BE2C (cell line): ENCODE measurements at regions not wholly inside any gene's neighbourhood (a gene's known extent, or its start where the extent isn't known, plus 50 kb on each side); places are given as distances from the start of the nearest gene placed in this dataset.

ENCODE experiments used
- DNase-seq: peaks from one replicate; pipeline ENCODE4 v3.0.0-alpha.2; 2020
- H3K27me3 ChIP-seq: fragments of 250-450 bp; sonication (Bioruptor Pico); 2 replicates; pipeline ENCODE4 v1.5.1; 2020; ENCODE audit warnings: mild to moderate bottlenecking
- H3K36me3 ChIP-seq: fragments of 250-450 bp; sonication (Bioruptor Pico); 2 replicates; pipeline ENCODE4 v1.5.1; 2020; ENCODE audit warnings: mild to moderate bottlenecking
- H3K4me1 ChIP-seq: fragments of 250-450 bp; sonication (Bioruptor Pico); 2 replicates; pipeline ENCODE4 v1.5.1; 2020
- H3K4me3 ChIP-seq: 2 replicates; pipeline ENCODE4 v1.5.1; 2011; ENCODE audit warnings: low read depth, low read length
- H3K9me3 ChIP-seq: fragments of 250-450 bp; sonication (Bioruptor Pico); 2 replicates; pipeline ENCODE4 v1.5.1; 2020
- TF ChIP-seq, protein P1 (sequence below): IDR thresholded peaks from 2 replicates; pipeline ENCODE4 v1.5.1; 2012; ENCODE audit warnings: mild to moderate bottlenecking, low read depth, low read length

DNA sequence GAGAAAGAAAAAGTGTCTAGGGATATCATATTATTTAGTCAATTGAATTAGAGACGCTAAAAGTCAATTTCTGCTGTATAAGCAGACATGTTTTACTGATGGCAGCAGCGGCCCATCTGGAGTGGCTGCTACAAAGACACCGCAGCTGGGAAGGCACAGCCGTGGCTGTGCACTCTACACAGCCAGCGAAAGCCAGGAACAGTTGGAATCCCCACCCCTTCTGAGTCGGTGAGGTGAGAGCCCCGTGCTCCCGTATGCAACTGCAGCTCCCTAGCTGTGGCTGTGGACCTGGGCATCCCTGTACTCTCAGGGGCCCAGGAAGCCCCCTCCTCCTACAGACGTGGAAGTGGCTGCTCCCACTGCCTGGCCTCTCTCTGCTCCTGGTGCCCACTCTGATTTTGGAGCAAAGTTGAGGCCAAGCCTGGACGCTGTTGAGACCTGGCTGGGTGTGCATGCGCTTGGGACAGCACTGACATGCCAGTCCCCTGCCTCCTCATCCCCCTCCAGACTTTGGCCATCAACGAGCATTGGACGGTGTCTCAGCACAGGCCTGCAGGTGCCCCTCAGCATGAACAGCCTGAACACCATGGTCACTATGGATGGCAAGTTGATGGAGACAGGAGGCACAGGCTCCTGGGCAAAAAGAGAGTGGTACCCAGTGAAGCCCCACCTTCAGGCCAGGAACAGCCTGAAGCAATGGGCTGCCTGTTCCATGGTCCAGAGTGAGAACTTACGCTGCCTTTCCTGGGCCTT, 944.0 kb upstream of the MIR17HG start:
- no peaks in the 10 kb centered on the region for H3K9me3 ChIP-seq
- peak; percentile 64 for DNase-seq
- H3K27me3 ChIP-seq: no peaks in the 10 kb centered on the region
- no peaks in the 10 kb centered on the region for H3K36me3 ChIP-seq
- H3K4me3 ChIP-seq: no peak overlapping the region
- TF ChIP-seq, protein P1, sequence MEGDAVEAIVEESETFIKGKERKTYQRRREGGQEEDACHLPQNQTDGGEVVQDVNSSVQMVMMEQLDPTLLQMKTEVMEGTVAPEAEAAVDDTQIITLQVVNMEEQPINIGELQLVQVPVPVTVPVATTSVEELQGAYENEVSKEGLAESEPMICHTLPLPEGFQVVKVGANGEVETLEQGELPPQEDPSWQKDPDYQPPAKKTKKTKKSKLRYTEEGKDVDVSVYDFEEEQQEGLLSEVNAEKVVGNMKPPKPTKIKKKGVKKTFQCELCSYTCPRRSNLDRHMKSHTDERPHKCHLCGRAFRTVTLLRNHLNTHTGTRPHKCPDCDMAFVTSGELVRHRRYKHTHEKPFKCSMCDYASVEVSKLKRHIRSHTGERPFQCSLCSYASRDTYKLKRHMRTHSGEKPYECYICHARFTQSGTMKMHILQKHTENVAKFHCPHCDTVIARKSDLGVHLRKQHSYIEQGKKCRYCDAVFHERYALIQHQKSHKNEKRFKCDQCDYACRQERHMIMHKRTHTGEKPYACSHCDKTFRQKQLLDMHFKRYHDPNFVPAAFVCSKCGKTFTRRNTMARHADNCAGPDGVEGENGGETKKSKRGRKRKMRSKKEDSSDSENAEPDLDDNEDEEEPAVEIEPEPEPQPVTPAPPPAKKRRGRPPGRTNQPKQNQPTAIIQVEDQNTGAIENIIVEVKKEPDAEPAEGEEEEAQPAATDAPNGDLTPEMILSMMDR: no peak
- H3K4me1 ChIP-seq: peaks cover 17% of the 10 kb centered on the region

DNA sequence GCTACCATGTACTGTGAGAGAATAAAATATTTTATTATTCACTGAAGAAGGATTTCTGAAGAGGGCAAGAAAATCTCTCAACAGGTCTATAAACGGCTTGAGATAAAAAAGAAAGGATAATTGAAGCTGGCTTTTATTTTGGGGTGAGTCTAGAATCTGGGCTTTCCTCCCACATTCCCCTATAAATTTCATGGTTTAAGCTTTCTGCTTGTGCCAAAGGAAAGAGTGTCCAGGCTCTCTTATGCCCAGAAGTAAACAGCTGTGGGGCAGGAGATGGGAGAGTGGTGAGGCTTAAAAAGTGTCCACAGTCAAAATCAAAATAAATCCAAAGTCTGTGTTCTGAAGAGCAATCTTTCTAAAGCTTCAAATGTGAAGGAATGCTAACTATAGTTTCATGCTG, 942.2 kb upstream of the MIR17HG start:
- TF ChIP-seq, protein P1: no peak
- no peak for DNase-seq
- H3K9me3 ChIP-seq: no peaks in the 10 kb centered on the region
- no peaks in the 10 kb centered on the region for H3K36me3 ChIP-seq
- no peak overlapping the region for H3K4me3 ChIP-seq
- H3K27me3 ChIP-seq: no peaks in the 10 kb centered on the region
- H3K4me1 ChIP-seq: peaks cover 17% of the 10 kb centered on the region

DNA sequence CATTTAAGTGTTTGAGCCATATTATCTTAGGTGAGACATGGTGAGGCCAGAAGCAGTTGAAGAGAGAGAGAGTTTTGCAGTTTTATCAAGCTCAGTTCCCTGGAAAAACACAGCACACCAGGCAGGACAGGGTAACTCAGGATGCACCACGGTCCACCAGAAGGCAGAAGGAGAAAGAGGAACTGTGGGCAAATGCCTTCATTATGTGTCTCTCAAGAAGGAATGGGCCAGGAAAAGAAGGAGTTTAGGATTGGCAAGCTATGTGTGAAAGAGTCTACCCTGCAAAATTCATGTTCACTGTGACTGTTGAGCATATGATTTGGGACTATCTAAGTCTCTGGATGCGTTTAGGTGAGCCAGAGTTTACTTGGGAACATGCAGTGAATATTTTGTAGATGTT, 934.5 kb upstream of the MIR17HG start:
- Histone ChIP-seq H3K4me3 (no peak overlapping the region), H3K9me3 (no peaks in the 10 kb centered on the region), H3K36me3 (no peaks in the 10 kb centered on the region), H3K27me3 (no peaks in the 10 kb centered on the region), H3K4me1 (no peaks in the 10 kb centered on the region; the same call in 1 of the 2 replicates)
- TF ChIP-seq, protein P1: no peak
- no peak for DNase-seq

DNA sequence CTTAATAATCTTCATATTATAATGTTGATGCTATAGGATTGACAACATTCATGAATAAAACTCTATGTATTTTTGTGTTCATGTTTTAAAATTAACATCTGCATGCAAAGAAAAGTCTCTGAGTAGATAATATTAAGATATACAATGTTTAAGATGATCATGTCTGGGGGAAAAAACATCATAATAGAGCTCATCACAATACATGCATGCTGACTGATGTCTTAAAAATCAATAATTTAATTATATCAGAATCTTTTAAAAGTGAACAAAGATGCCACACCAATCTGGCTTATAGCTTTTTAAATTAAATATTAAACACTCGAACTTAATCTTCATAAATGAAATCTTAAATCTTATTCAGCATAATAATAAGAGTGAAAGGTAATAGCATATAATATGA, 933.9 kb upstream of the MIR17HG start:
- DNase-seq: no peak
- H3K27me3 ChIP-seq: no peaks in the 10 kb centered on the region
- no peaks in the 10 kb centered on the region for H3K36me3 ChIP-seq
- no peaks in the 10 kb centered on the region for H3K9me3 ChIP-seq
- H3K4me3 ChIP-seq: no peak overlapping the region
- TF ChIP-seq, protein P1: no peak
- H3K4me1 ChIP-seq: no peaks in the 10 kb centered on the region; the same call in 1 of the 2 replicates

DNA sequence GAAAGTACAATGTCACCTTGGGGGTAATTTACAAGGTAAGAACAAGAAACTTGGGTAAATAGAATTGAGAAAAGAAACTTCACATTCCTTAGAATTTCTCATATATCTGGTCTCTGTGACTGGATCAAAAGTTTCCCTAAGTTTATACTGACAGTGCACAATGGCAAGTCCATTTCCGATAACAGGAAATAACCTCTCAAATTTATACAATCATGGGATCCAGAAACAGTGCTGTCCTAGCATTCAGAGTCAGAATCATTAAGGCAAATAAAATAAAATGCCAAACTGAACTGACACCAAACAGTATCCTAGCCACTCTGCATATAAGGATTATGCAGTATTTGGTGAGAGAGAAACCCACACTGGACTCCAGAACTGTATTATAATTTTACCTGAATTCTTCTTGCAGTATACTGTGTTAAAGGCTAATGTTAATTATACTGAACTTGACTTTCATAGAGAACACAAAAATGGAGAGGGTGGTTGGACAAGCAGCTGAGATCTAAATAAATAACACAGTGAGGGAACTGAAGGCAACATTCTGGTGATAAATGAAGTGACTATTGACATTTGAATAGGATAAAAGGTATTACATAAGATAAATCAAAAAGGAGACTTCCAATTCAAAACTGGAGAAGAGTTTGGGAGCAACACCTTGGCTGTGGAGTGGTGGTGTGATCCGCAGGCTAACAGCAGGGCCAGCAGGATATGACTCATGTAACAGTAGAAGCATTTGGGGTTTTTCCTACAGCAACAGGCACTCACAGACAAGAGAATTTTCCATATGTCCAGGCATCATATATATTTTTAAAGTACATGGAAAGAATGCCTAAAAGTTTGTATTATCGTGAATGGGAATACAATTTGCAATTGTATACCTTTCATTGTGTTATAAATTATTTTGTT, 932.5 kb upstream of the MIR17HG start:
- TF ChIP-seq, protein P1: no peak
- no peak for DNase-seq

More for the DNA sequence above, 932.5 kb upstream of the MIR17HG start:
- no peaks in the 10 kb centered on the region for H3K27me3 ChIP-seq
- H3K4me1 ChIP-seq: no peaks in the 10 kb centered on the region; the same call in 1 of the 2 replicates
- H3K9me3 ChIP-seq: no peaks in the 10 kb centered on the region
- no peaks in the 10 kb centered on the region for H3K36me3 ChIP-seq
- H3K4me3 ChIP-seq: no peak overlapping the region
